Lung microvascular endothelial cell (primary cell): ENCODE measurements at regions not wholly inside any gene's neighbourhood (a gene's known extent, or its start where the extent isn't known, plus 50 kb on each side); places are given as distances from the start of the nearest gene placed in this dataset.

Experiments
- DNase-seq, 2 donors: peaks; one replicate each; pipeline versions ENCODE4 v3.0.0 to v3.0.0-alpha.2; 2010; ENCODE audit warnings: low read depth in 2 of 2

- peak; percentile 47 to 86 for DNase-seq
Measured at GRCh38 chr11:116601814-116602636, 170.8 kb downstream of the BUD13 start.

- peak in 1 of 2 donors; percentile 15 for DNase-seq
Measured at GRCh38 chr11:116600930-116601329, 171.9 kb downstream of the BUD13 start.

- DNase-seq = no peak
Measured at GRCh38 chr11:116598556-116598955, 174.2 kb downstream of the BUD13 start.

GRCh38 chr11:116598036-116598435, 174.8 kb downstream of the BUD13 start:
- no peak for DNase-seq

- no peak for DNase-seq
Measured at GRCh38 chr11:116596346-116597260, 176.2 kb downstream of the BUD13 start.

GRCh38 chr11:116595305-116595880, 177.4 kb downstream of the BUD13 start:
- DNase-seq = no peak

- DNase-seq = peak in 1 of 2 donors; percentile 21
Measured at GRCh38 chr11:116590844-116591570, 181.8 kb downstream of the BUD13 start.

GRCh38 chr11:116589402-116589801, 183.4 kb downstream of the BUD13 start:
- no peak for DNase-seq

- no peak for DNase-seq
Measured at GRCh38 chr11:116586392-116586791, 186.4 kb downstream of the BUD13 start.

- no peak for DNase-seq
Measured at GRCh38 chr11:116582571-116582970, 190.2 kb downstream of the BUD13 start.

GRCh38 chr11:116581349-116581748, 191.4 kb downstream of the BUD13 start:
- DNase-seq = no peak

- no peak for DNase-seq
Measured at GRCh38 chr11:116580799-116581198, 192.0 kb downstream of the BUD13 start.

- peak in 1 of 2 donors; percentile 11 for DNase-seq
Measured at GRCh38 chr11:116579857-116580727, 192.7 kb downstream of the BUD13 start.

GRCh38 chr11:116579031-116579653, 193.6 kb downstream of the BUD13 start:
- DNase-seq = no peak

GRCh38 chr11:116577956-116578355, 194.8 kb downstream of the BUD13 start:
- no peak for DNase-seq

GRCh38 chr11:116577273-116577672, 195.5 kb downstream of the BUD13 start:
- DNase-seq = no peak

- no peak for DNase-seq
Measured at GRCh38 chr11:116576526-116576925, 196.3 kb downstream of the BUD13 start.

- DNase-seq = no peak
Measured at GRCh38 chr11:116567721-116568242, 205.0 kb downstream of the BUD13 start.

- no peak for DNase-seq
Measured at GRCh38 chr11:116563712-116564047, 209.1 kb downstream of the BUD13 start.
